ENCODE measurements at regions not wholly inside any gene's neighbourhood (a gene's known extent, or its start where the extent isn't known, plus 50 kb on each side); places are given as distances from the start of the nearest gene placed in this dataset.

- H3K4me1 ChIP-seq (ENCODE audit: control insufficient read depth, insufficient read depth, low read length), result no peaks in the 10 kb centered on the region
- H3K27me3 ChIP-seq (ENCODE audit: control insufficient read depth, insufficient read depth, low read length, poor library complexity, severe bottlenecking), result no peaks in the 10 kb centered on the region
- no peak overlapping the region for H3K27ac ChIP-seq (ENCODE audit: insufficient read depth, low read depth, low read length, poor library complexity, severe bottlenecking)
- H3K4me3 ChIP-seq (ENCODE audit: insufficient read depth, low read depth, low read length), result no peak overlapping the region
- H3K36me3 ChIP-seq (ENCODE audit: control insufficient read depth, insufficient read depth, low read length), result no peaks in the 10 kb centered on the region
- H3K9me3 ChIP-seq (ENCODE audit: control insufficient read depth, low read length), result no peaks in the 10 kb centered on the region
Measured at GRCh38 chr3:88623709-88624108, 473.9 kb downstream of the C3orf38 start.

- no peaks in the 10 kb centered on the region for H3K27me3 ChIP-seq (ENCODE audit: control insufficient read depth, insufficient read depth, low read length, poor library complexity, severe bottlenecking)
- WGBS, 2 experiments, result 91 to 94% methylated on average over 2 of the region's 2 CpGs
- H3K27ac ChIP-seq (ENCODE audit: insufficient read depth, low read depth, low read length, poor library complexity, severe bottlenecking), result no peak overlapping the region
Measured at GRCh38 chr3:88626456-88627120, 476.8 kb downstream of the C3orf38 start.

GRCh38 chr3:88628901-88629300 lies 478.5 kb upstream of the EPHA3 start:
- Histone ChIP-seq H3K4me3 (ENCODE audit: insufficient read depth, low read depth, low read length) (no peak overlapping the region), H3K27ac (ENCODE audit: insufficient read depth, low read depth, low read length, poor library complexity, severe bottlenecking) (no peak overlapping the region), H3K36me3 (ENCODE audit: control insufficient read depth, insufficient read depth, low read length) (no peaks in the 10 kb centered on the region), H3K4me1 (ENCODE audit: control insufficient read depth, insufficient read depth, low read length) (no peaks in the 10 kb centered on the region), H3K9me3 (ENCODE audit: control insufficient read depth, low read length) (no peaks in the 10 kb centered on the region), H3K27me3 (ENCODE audit: control insufficient read depth, insufficient read depth, low read length, poor library complexity, severe bottlenecking) (no peaks in the 10 kb centered on the region)
- 93 to 98% methylated on average over 3 of the region's 4 CpGs for WGBS, 2 experiments

More at GRCh38 chr3:88626456-88627120, 476.8 kb downstream of the C3orf38 start:
- H3K9me3 ChIP-seq (ENCODE audit: control insufficient read depth, low read length), result no peaks in the 10 kb centered on the region
- H3K4me3 ChIP-seq (ENCODE audit: insufficient read depth, low read depth, low read length), result no peak overlapping the region
- H3K4me1 ChIP-seq (ENCODE audit: control insufficient read depth, insufficient read depth, low read length), result no peaks in the 10 kb centered on the region
- no peaks in the 10 kb centered on the region for H3K36me3 ChIP-seq (ENCODE audit: control insufficient read depth, insufficient read depth, low read length)

- Histone ChIP-seq H3K27me3 (ENCODE audit: control insufficient read depth, insufficient read depth, low read length, poor library complexity, severe bottlenecking) (no peaks in the 10 kb centered on the region), H3K27ac (ENCODE audit: insufficient read depth, low read depth, low read length, poor library complexity, severe bottlenecking) (no peak overlapping the region), H3K36me3 (ENCODE audit: control insufficient read depth, insufficient read depth, low read length) (no peaks in the 10 kb centered on the region), H3K4me3 (ENCODE audit: insufficient read depth, low read depth, low read length) (no peak overlapping the region), H3K4me1 (ENCODE audit: control insufficient read depth, insufficient read depth, low read length) (no peaks in the 10 kb centered on the region), H3K9me3 (ENCODE audit: control insufficient read depth, low read length) (no peaks in the 10 kb centered on the region)
- 91 to 100% methylated on average over 2 of the region's 2 CpGs for WGBS, 2 experiments
Measured at GRCh38 chr3:88632226-88632625, 475.2 kb upstream of the EPHA3 start.

DNA sequence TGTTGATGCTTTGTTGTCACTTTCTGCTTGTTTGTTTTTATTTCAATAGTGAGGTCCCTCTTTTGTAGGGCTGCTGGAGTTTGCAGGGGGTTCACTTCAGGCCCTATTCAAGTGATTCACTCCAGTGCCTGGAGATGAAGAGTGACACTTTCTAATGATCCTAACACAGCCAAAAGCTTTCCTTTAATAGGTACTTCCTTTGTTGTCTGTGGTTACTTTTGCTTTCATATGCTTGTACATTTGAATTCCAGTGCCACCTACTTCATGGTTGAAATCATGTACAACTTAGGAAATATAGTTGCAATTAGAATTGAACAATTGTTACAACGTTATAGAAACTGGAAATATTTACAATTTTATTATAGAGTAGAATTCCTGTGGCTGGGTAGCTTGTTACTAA lies 466.8 kb upstream of the EPHA3 start:
- H3K4me3 ChIP-seq (ENCODE audit: insufficient read depth, low read depth, low read length), result no peak overlapping the region
- H3K4me1 ChIP-seq (ENCODE audit: control insufficient read depth, insufficient read depth, low read length), result no peaks in the 10 kb centered on the region
- 75% methylated on average over 1 of the region's 1 CpG; no CpG with 5 or more reads in 1 of the 2 experiments for WGBS, 2 experiments
- H3K9me3 ChIP-seq (ENCODE audit: control insufficient read depth, low read length), result no peaks in the 10 kb centered on the region
- H3K27ac ChIP-seq (ENCODE audit: insufficient read depth, low read depth, low read length, poor library complexity, severe bottlenecking), result no peak overlapping the region
- no peaks in the 10 kb centered on the region for H3K27me3 ChIP-seq (ENCODE audit: control insufficient read depth, insufficient read depth, low read length, poor library complexity, severe bottlenecking)
- H3K36me3 ChIP-seq (ENCODE audit: control insufficient read depth, insufficient read depth, low read length), result no peaks in the 10 kb centered on the region

GRCh38 chr3:88641033-88641604 lies 466.3 kb upstream of the EPHA3 start:
- Histone ChIP-seq H3K9me3 (ENCODE audit: control insufficient read depth, low read length) (no peaks in the 10 kb centered on the region), H3K27me3 (ENCODE audit: control insufficient read depth, insufficient read depth, low read length, poor library complexity, severe bottlenecking) (no peaks in the 10 kb centered on the region), H3K27ac (ENCODE audit: insufficient read depth, low read depth, low read length, poor library complexity, severe bottlenecking) (no peak overlapping the region), H3K4me1 (ENCODE audit: control insufficient read depth, insufficient read depth, low read length) (no peaks in the 10 kb centered on the region), H3K4me3 (ENCODE audit: insufficient read depth, low read depth, low read length) (no peak overlapping the region), H3K36me3 (ENCODE audit: control insufficient read depth, insufficient read depth, low read length) (no peaks in the 10 kb centered on the region)
- WGBS, 2 experiments, result 75% methylated on average over 2 of the region's 2 CpGs

DNA sequence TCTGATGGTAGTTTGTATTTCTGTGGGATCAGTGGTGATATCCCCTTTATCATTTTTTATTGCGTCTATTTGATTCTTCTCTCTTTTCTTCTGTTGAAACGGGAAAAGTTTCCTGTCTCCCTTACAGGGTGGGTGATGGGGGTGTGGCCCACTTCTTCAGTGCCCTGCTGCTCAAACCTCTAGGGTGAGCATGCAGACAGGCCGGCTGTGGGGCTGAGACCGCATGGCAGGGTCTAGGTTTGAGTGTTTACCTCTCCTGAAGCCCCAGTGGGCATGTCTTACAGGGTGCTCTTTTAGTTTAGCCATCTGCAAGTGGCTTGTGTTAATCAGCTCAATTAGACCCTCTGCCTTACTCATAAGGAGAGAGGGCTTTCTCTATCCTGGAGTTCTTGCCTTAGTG lies 450.0 kb upstream of the EPHA3 start:
- H3K36me3 ChIP-seq (ENCODE audit: control insufficient read depth, insufficient read depth, low read length), result no peaks in the 10 kb centered on the region
- 95% methylated on average over 4 of the region's 4 CpGs for WGBS, 2 experiments
- H3K4me3 ChIP-seq (ENCODE audit: insufficient read depth, low read depth, low read length), result no peak overlapping the region
- no peak overlapping the region for H3K27ac ChIP-seq (ENCODE audit: insufficient read depth, low read depth, low read length, poor library complexity, severe bottlenecking)
- H3K27me3 ChIP-seq (ENCODE audit: control insufficient read depth, insufficient read depth, low read length, poor library complexity, severe bottlenecking), result no peaks in the 10 kb centered on the region
- H3K4me1 ChIP-seq (ENCODE audit: control insufficient read depth, insufficient read depth, low read length), result no peaks in the 10 kb centered on the region
- no peaks in the 10 kb centered on the region for H3K9me3 ChIP-seq (ENCODE audit: control insufficient read depth, low read length)

GRCh38 chr3:88661433-88661824 lies 446.0 kb upstream of the EPHA3 start:
- H3K27ac ChIP-seq (ENCODE audit: insufficient read depth, low read depth, low read length, poor library complexity, severe bottlenecking), result no peak overlapping the region
- no peak overlapping the region for H3K4me3 ChIP-seq (ENCODE audit: insufficient read depth, low read depth, low read length)
- H3K4me1 ChIP-seq (ENCODE audit: control insufficient read depth, insufficient read depth, low read length), result no peaks in the 10 kb centered on the region
- WGBS, 2 experiments, result 100% methylated on average over 1 of the region's 3 CpGs; no CpG with 5 or more reads in 1 of the 2 experiments
- no peaks in the 10 kb centered on the region for H3K36me3 ChIP-seq (ENCODE audit: control insufficient read depth, insufficient read depth, low read length)
- no peaks in the 10 kb centered on the region for H3K27me3 ChIP-seq (ENCODE audit: control insufficient read depth, insufficient read depth, low read length, poor library complexity, severe bottlenecking)
- H3K9me3 ChIP-seq (ENCODE audit: control insufficient read depth, low read length), result no peaks in the 10 kb centered on the region

- 71 to 76% methylated on average over 2 of the region's 2 CpGs for WGBS, 2 experiments
- Histone ChIP-seq H3K4me1 (ENCODE audit: control insufficient read depth, insufficient read depth, low read length) (no peaks in the 10 kb centered on the region), H3K4me3 (ENCODE audit: insufficient read depth, low read depth, low read length) (no peak overlapping the region), H3K36me3 (ENCODE audit: control insufficient read depth, insufficient read depth, low read length) (no peaks in the 10 kb centered on the region), H3K9me3 (ENCODE audit: control insufficient read depth, low read length) (no peaks in the 10 kb centered on the region), H3K27me3 (ENCODE audit: control insufficient read depth, insufficient read depth, low read length, poor library complexity, severe bottlenecking) (no peaks in the 10 kb centered on the region), H3K27ac (ENCODE audit: insufficient read depth, low read depth, low read length, poor library complexity, severe bottlenecking) (no peak overlapping the region)
Measured at GRCh38 chr3:88668180-88668579, 439.2 kb upstream of the EPHA3 start.

GRCh38 chr3:88671573-88671972 lies 435.8 kb upstream of the EPHA3 start:
- WGBS, 2 experiments, result 94 to 98% methylated on average over 3 of the region's 3 CpGs

More at GRCh38 chr3:88671573-88671972, 435.8 kb upstream of the EPHA3 start:
- Histone ChIP-seq H3K4me3 (ENCODE audit: insufficient read depth, low read depth, low read length) (no peak overlapping the region), H3K36me3 (ENCODE audit: control insufficient read depth, insufficient read depth, low read length) (no peaks in the 10 kb centered on the region), H3K4me1 (ENCODE audit: control insufficient read depth, insufficient read depth, low read length) (no peaks in the 10 kb centered on the region), H3K9me3 (ENCODE audit: control insufficient read depth, low read length) (no peaks in the 10 kb centered on the region), H3K27ac (ENCODE audit: insufficient read depth, low read depth, low read length, poor library complexity, severe bottlenecking) (no peak overlapping the region), H3K27me3 (ENCODE audit: control insufficient read depth, insufficient read depth, low read length, poor library complexity, severe bottlenecking) (no peaks in the 10 kb centered on the region)

All from ectodermal cell (in vitro differentiated cells).